GOT3 (cell line): ENCODE measurements at regions not wholly inside any gene's neighbourhood (a gene's known extent, or its start where the extent isn't known, plus 50 kb on each side); places are given as distances from the start of the nearest gene placed in this dataset.

Experiments
- DNase-seq: peaks from one replicate; lab custom pipeline; 2025; ENCODE audit warnings: mixed read lengths; lab: John Stamatoyannopoulos, UW

DNA sequence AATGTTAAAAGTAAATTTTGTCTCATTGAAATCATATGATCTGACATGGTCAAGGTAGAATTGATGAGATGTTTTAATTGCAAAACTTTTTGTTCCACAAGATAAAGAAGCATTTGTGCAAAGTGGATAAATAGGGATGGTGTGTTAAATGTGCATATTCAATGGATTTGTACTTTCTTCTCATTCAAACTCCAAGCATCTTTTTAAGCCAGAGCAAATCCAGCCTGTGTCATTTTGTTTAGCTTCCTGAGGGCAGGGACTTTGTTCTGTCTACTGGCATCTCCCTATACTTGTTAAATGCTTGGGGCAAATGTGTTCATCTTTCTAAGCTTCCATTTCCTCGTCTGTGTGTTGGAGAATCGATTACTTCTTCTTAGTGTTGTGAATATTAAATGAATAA is 200.3 kb downstream of the SLIT2 start:
- DNase-seq: no peak

DNA sequence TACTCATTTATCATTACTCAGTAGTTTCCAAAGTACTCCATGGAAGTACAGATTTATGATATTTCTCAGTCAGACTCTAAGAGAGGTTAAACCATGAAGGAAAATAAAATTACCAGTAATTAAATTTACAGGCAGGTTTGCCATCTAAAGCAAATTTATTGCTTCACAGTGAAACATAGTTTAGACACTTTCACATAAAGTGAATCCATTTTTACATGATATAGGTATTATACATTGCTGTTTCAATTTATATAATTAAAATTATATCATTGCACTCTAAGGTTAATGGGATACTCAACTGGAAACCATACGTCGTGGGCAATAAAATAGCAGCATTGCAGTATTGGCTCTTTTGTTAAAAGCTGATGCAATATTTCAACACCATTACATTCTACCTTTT is 202.8 kb downstream of the SLIT2 start:
- DNase-seq: no peak

- no peak for DNase-seq
Observed at GRCh38 chr4:20456407-20456806, 204.7 kb downstream of the SLIT2 start.

GRCh38 chr4:20462426-20463175 is 210.9 kb downstream of the SLIT2 start:
- DNase-seq: no peak

DNA sequence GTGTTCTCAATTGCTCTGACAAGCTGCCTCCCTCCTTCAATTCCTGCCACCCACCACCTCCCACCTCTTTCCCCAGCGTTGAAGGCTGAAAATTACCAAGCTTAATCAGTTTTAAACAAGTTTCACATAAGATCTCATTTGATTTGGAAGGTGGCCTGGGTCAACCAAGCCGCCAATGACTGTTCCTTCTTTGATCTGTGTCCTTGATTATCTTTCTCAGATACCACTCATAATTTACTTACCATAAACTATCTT is 211.4 kb downstream of the SLIT2 start:
- no peak for DNase-seq

DNA sequence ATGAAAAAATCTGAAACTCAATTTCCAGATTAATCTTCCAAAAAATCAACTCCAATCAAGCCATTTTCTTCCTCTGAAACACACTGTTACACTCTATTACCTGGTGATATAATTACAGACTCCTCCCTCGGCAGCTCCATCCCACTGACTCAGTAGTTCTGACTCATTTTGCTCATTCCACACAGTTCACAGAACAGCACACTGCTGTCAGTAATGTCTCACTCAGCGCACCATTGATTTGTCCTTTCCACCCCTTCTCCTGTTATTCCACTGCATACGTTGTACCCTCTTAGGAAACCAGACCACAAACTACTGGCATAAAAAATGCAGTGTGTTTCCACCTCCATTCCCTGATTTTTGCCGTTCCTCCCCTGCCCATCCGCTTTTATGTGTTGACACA is 212.7 kb downstream of the SLIT2 start:
- no peak for DNase-seq

DNA sequence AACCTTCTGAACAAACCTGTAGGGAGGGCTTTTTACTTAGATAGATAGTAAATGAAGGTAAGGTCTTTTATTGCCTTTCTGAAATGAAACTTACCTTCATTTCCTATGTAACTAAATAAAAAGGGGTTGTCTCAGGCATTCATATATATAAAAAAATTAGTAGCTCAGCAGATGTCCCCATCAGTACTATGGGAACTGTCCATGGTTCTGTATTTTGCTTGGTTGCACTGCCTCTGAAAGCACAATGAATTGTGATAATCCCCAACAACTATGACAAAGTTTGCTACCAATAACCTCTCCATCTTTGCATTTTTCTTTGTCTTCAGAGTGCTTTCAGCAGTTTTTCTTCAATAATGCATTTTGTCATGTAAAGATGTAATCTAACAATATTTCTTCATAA is 222.4 kb downstream of the SLIT2 start:
- no peak for DNase-seq

- DNase-seq: no peak
Observed at GRCh38 chr4:20478412-20478811, 221.8 kb upstream of the PACRGL start.

GRCh38 chr4:20480165-20480947 is 219.9 kb upstream of the PACRGL start:
- DNase-seq: no peak

GRCh38 chr4:20483416-20483815 is 216.8 kb upstream of the PACRGL start:
- no peak for DNase-seq

GRCh38 chr4:20486433-20486832 is 213.8 kb upstream of the PACRGL start:
- DNase-seq: no peak

GRCh38 chr4:20487446-20487845 is 212.8 kb upstream of the PACRGL start:
- DNase-seq: no peak

- no peak for DNase-seq
Observed at GRCh38 chr4:20487852-20488251, 212.4 kb upstream of the PACRGL start.

DNA sequence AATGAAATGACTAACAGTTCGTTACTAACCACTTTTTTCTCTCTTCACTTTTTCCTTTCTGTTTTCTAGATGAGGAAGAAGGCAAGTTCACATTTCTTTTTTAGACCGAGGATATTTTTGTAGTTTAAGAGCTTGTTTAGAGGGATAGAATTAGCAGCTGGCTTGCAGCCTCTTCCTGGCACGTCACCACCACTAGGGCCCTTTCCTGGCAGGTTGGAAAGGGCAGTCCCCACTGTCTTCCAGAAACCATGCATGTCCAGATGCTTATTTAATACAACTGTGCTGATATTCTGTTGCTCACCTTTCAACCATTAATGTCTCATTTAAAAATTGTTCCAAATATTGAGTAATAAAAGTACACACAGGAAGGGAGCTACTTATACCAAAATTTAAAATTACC is 209.5 kb upstream of the PACRGL start:
- DNase-seq: no peak

GRCh38 chr4:20493761-20494353 is 206.4 kb upstream of the PACRGL start:
- no peak for DNase-seq

GRCh38 chr4:20496068-20496467 is 204.2 kb upstream of the PACRGL start:
- no peak for DNase-seq

GRCh38 chr4:20504146-20504545 is 196.1 kb upstream of the PACRGL start:
- no peak for DNase-seq

DNA sequence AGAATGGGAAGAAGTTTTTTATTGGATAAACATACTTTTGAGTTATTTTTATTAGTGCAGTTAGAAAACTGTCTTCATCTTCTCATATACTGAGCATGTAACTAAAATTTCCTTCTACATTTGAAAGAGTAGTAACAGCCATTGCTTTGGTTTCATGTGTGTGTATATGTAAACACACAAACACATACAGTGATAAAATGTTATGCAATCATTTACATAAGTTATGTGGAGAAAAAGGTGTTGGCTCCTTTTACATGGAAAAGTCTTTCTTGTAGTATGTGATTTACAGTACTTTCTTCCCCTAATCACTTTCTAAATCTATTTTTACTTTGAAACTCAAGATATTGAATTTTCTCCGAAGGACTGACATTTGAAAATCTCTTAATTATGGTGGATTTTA is 194.3 kb upstream of the PACRGL start:
- DNase-seq: no peak

DNA sequence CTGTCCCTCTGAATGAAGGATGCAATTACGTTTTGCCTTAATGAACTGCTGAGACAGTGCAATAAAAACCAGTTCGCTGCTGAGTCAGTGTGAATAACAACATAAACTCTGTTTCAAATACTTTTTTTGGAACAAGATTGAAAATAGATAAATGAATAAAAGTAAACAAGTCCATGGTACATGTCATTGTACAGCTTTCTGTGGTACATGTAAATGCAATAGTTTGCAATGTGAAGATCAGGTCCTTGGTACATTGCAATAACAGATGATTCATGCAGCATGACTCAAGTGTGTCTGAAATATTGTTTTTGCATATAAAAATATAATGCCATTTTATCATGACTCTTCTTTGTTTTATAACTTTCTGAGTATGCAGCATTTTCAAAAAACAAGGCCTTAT is 193.4 kb upstream of the PACRGL start:
- DNase-seq: no peak

GRCh38 chr4:20509315-20509714 is 190.9 kb upstream of the PACRGL start:
- DNase-seq: no peak

- DNase-seq: no peak
Observed at GRCh38 chr4:20512033-20512792, 188.0 kb upstream of the PACRGL start.

- no peak for DNase-seq
Observed at GRCh38 chr4:20512985-20513384, 187.3 kb upstream of the PACRGL start.

- no peak for DNase-seq
Observed at GRCh38 chr4:20520901-20521300, 179.4 kb upstream of the PACRGL start.
